ENCODE measurements at regions not wholly inside any gene's neighbourhood (a gene's known extent, or its start where the extent isn't known, plus 50 kb on each side); places are given as distances from the start of the nearest gene placed in this dataset.

DNA sequence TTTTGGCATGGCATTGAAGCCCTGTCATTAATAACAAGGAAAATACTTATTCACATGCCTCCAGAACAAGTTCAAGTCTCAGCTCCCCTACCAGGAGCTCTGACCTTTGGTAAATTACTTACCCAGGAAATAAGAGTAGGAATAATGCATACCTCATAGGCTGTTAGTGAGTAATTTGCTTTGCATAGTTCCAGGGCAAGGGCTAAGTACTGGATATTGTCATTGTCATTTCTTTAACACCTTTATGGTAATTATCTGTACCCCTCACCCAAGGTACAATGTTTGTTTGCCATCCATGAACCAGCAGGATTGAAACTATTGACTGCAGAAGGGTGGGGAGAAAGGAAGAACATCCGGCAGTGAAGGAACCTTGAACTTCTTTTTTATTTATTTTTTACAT, 148.5 kb downstream of the SOX2 start:
- H3K27me3 ChIP-seq (ENCODE audit: control insufficient read depth in 1 of 2, insufficient read depth in 2 of 2, low read length in 2 of 2) = no peaks in the 10 kb centered on the region
- no peak overlapping the region for H3K4me3 ChIP-seq (ENCODE audit: low read depth in 1 of 2, low read length in 2 of 2)
- H3K9ac ChIP-seq (ENCODE audit: low read length) = no peak overlapping the region
- no peaks in the 10 kb centered on the region for H3K4me1 ChIP-seq (ENCODE audit: insufficient read depth, low read length)
- H3K9me3 ChIP-seq (ENCODE audit: low read length) = no peaks in the 10 kb centered on the region
- no peak overlapping the region for H3K27ac ChIP-seq (ENCODE audit: low read depth, low read length)
- H3K36me3 ChIP-seq (ENCODE audit: insufficient read depth, low read length) = no peaks in the 10 kb centered on the region

DNA sequence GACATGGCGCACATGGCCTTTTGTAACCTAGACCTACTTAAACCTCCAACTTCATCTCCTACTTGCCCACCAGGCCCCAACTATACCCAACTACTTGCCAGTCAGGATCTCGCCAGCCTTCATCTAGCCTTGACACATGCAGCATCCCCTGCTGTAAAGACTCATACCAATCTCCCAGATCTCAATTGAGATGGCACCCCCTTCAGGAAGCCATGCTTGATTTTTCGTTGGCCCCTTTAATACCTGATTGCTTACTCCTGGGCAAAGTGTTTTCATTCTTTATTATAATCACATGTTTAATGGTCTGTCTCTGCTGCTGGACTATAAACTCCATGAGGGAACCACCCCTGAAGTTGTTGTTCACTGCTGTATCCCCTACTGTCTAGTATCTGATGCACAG, 150.8 kb downstream of the SOX2 start:
- Histone ChIP-seq H3K4me3 (ENCODE audit: low read depth in 1 of 2, low read length in 2 of 2) (no peak overlapping the region), H3K4me1 (ENCODE audit: insufficient read depth, low read length) (no peaks in the 10 kb centered on the region), H3K27ac (ENCODE audit: low read depth, low read length) (no peak overlapping the region), H3K36me3 (ENCODE audit: insufficient read depth, low read length) (no peaks in the 10 kb centered on the region), H3K9me3 (ENCODE audit: low read length) (no peaks in the 10 kb centered on the region), H3K9ac (ENCODE audit: low read length) (no peak overlapping the region), H3K27me3 (ENCODE audit: control insufficient read depth in 1 of 2, insufficient read depth in 2 of 2, low read length in 2 of 2) (no peaks in the 10 kb centered on the region)

DNA sequence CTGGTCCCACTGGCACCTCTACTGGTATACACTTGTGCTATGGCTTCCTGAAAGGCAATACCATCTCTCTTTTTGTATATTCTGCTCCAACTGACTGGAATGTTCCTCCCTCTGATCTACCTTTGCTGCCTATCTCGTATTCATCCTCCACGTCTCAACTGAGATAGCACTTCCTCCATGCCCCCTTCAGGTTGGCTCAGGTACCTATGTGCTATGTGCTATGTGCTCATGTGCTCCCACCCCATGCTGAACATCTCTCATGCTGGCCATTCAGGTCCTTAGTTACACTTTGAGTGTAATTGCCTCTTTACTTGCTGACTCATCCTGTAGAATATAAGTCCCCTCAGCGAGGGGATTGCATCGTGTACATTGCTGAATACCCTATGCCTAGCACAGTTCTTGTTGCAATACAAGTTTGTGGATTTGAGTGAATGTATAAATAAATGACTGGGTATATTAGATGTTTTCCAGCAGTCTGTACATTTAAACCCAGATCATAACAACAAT, 156.9 kb downstream of the SOX2 start:
- Histone ChIP-seq H3K4me1 (ENCODE audit: insufficient read depth, low read length) (no peaks in the 10 kb centered on the region), H3K27me3 (ENCODE audit: control insufficient read depth in 1 of 2, insufficient read depth in 2 of 2, low read length in 2 of 2) (no peaks in the 10 kb centered on the region), H3K4me3 (ENCODE audit: low read depth in 1 of 2, low read length in 2 of 2) (no peak overlapping the region), H3K9ac (ENCODE audit: low read length) (no peak overlapping the region), H3K36me3 (ENCODE audit: insufficient read depth, low read length) (no peaks in the 10 kb centered on the region), H3K9me3 (ENCODE audit: low read length) (no peaks in the 10 kb centered on the region), H3K27ac (ENCODE audit: low read depth, low read length) (no peak overlapping the region)

DNA sequence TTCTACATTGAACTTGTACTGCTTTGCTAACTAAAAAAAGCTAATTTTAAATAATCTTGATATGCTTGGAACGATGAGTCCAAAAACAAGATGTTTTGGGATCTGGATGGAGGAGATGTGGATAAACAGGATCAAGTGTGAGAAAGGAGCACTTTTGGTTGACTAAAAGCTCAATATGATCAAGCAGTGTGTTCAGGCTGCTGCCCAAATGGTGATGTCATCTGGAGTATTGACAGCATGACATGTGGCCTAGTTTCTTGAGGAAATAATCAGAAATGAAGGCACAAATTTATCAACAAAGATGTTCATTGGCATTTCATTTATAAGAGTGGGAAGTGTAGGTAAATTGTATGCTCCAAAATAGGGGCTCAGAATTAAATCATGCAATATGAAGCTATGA, 161.2 kb downstream of the SOX2 start:
- Histone ChIP-seq H3K4me3 (ENCODE audit: low read depth in 1 of 2, low read length in 2 of 2) (no peak overlapping the region), H3K27ac (ENCODE audit: low read depth, low read length) (no peak overlapping the region), H3K9ac (ENCODE audit: low read length) (no peak overlapping the region), H3K4me1 (ENCODE audit: insufficient read depth, low read length) (no peaks in the 10 kb centered on the region), H3K36me3 (ENCODE audit: insufficient read depth, low read length) (no peaks in the 10 kb centered on the region), H3K9me3 (ENCODE audit: low read length) (no peaks in the 10 kb centered on the region), H3K27me3 (ENCODE audit: control insufficient read depth in 1 of 2, insufficient read depth in 2 of 2, low read length in 2 of 2) (no peaks in the 10 kb centered on the region)

DNA sequence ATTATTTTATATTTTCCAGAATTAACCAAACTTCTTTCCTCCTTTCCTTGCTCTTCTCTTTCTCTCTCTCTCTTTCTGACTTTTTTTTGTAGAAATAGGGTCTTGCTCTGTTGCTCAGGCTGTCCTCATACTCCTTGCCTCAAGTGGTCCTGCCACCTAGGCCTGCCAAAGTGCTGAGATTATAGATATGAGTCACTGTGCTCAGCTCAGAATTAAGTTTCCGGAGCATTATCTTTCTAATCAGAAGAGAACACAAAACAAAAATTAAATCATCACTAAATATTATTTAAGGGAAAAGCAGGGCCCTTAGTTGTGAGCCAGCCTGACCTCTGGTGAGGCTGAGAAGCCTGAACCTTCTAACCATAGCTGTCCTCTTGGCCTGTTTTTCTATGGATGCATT, 168.2 kb downstream of the SOX2 start:
- no peaks in the 10 kb centered on the region for H3K4me1 ChIP-seq (ENCODE audit: insufficient read depth, low read length)
- no peak overlapping the region for H3K27ac ChIP-seq (ENCODE audit: low read depth, low read length)
- no peaks in the 10 kb centered on the region for H3K9me3 ChIP-seq (ENCODE audit: low read length)
- no peaks in the 10 kb centered on the region for H3K27me3 ChIP-seq (ENCODE audit: control insufficient read depth in 1 of 2, insufficient read depth in 2 of 2, low read length in 2 of 2)
- H3K4me3 ChIP-seq (ENCODE audit: low read depth in 1 of 2, low read length in 2 of 2) = no peak overlapping the region
- H3K36me3 ChIP-seq (ENCODE audit: insufficient read depth, low read length) = no peaks in the 10 kb centered on the region
- no peak overlapping the region for H3K9ac ChIP-seq (ENCODE audit: low read length)

DNA sequence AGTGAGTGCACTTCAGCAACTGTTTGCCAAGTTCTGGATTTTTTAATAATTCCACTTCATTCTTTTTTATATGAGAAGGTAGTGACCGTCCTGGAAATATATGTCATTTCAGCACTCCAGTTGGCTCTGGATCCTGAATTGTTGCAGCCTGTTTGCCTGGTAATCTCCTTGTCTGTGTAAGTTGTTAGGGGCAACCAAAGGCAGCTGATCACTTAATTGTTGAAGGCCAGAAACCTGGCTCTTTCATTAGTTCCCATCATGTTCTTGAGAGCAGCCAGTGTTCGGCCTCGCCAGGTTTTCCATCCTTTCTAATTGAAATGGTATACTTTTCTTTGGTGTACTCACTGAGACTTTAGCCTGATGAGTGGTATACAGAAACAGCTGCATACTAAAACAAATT, 168.6 kb downstream of the SOX2 start:
- Histone ChIP-seq H3K4me3 (ENCODE audit: low read depth in 1 of 2, low read length in 2 of 2) (no peak overlapping the region), H3K27ac (ENCODE audit: low read depth, low read length) (no peak overlapping the region), H3K27me3 (ENCODE audit: control insufficient read depth in 1 of 2, insufficient read depth in 2 of 2, low read length in 2 of 2) (no peaks in the 10 kb centered on the region), H3K36me3 (ENCODE audit: insufficient read depth, low read length) (no peaks in the 10 kb centered on the region), H3K4me1 (ENCODE audit: insufficient read depth, low read length) (no peaks in the 10 kb centered on the region), H3K9ac (ENCODE audit: low read length) (no peak overlapping the region), H3K9me3 (ENCODE audit: low read length) (no peaks in the 10 kb centered on the region)

DNA sequence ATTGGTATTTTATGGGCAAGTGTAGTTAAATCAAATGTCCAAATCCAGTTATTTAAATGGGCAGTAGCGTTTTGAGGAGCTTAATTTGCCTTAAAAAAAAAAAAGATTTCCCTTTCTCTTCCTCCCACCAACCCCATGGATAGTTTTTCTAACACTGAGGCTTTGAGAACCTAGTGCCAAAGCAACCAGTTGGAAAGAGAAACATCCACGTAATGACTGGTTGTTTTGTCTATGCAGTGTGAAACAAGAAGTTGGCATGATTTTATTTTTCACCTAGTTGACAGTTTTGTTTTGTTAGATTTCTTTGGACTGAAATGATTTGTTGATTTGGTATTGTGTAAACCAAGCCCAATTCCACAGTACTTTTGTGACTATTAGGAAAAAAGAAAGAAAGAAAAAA, 170.0 kb downstream of the SOX2 start:
- H3K4me1 ChIP-seq (ENCODE audit: insufficient read depth, low read length) = no peaks in the 10 kb centered on the region

DNA sequence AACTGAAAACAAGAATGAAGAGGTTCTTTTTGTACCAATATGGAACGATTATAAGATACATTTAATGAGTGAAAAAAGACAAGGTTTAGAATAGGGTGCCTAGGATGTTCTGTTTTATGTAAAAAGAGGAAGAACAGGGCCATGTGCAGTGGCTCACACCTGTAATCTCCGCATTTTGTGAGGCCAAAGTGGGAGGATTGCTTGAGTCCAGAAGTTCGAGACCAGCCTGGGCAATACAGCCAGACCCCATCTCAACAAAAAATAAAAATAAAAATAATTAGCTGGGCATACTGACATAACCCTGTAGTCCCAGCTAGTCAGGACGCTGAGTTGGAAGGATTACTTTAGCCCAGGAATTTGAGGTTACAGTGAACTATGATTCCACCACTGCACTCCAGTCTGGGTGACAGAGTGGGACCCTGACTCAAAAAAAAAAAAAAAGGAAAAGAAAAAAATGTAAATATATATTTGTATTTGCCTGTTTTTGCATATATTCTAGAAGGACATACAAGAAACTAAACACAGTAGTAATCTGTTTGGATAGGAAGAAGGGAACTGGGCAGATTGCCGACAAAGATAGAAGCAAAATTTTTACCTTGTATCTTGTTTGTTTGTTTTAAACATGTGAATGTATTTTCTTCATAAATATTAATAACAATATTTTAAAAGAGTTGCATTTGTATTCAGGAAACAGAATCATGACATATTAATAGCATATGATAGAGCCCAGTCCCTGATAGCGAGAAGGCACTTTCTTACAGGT, 174.3 kb downstream of the SOX2 start:
- H3K27me3 ChIP-seq (ENCODE audit: control insufficient read depth in 1 of 2, insufficient read depth in 2 of 2, low read length in 2 of 2) = no peaks in the 10 kb centered on the region
- no peaks in the 10 kb centered on the region for H3K9me3 ChIP-seq (ENCODE audit: low read length)
- H3K36me3 ChIP-seq (ENCODE audit: insufficient read depth, low read length) = no peaks in the 10 kb centered on the region
- no peak overlapping the region for H3K9ac ChIP-seq (ENCODE audit: low read length)
- no peaks in the 10 kb centered on the region for H3K4me1 ChIP-seq (ENCODE audit: insufficient read depth, low read length)
- no peak overlapping the region for H3K27ac ChIP-seq (ENCODE audit: low read depth, low read length)
- H3K4me3 ChIP-seq (ENCODE audit: low read depth in 1 of 2, low read length in 2 of 2) = no peak overlapping the region

More for the DNA sequence above, 170.0 kb downstream of the SOX2 start:
- Histone ChIP-seq H3K27ac (ENCODE audit: low read depth, low read length) (no peak overlapping the region), H3K4me3 (ENCODE audit: low read depth in 1 of 2, low read length in 2 of 2) (no peak overlapping the region), H3K36me3 (ENCODE audit: insufficient read depth, low read length) (no peaks in the 10 kb centered on the region), H3K9ac (ENCODE audit: low read length) (no peak overlapping the region), H3K27me3 (ENCODE audit: control insufficient read depth in 1 of 2, insufficient read depth in 2 of 2, low read length in 2 of 2) (no peaks in the 10 kb centered on the region), H3K9me3 (ENCODE audit: low read length) (no peaks in the 10 kb centered on the region)

DNA sequence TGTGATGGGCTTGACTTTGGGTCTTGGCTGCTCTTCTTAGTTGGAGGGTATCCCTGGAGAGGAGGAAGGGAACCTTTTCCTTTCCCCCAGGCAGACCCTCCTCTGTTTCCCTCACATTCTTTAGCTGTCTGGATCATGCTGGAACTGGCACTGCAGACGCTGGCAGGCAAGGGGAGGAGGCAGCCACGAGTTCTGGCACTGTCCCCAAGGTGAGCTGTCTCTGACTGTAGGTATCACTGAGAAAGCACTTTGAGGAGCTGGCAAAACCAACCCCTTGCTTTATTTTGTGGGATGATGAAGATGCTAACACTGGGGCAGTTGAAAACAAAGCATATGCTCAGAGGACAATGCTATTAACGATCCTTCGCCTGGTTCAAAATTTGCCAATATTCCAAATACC, 175.0 kb downstream of the SOX2 start:
- no peaks in the 10 kb centered on the region for H3K9me3 ChIP-seq (ENCODE audit: low read length)
- no peaks in the 10 kb centered on the region for H3K36me3 ChIP-seq (ENCODE audit: insufficient read depth, low read length)
- no peak overlapping the region for H3K9ac ChIP-seq (ENCODE audit: low read length)
- no peaks in the 10 kb centered on the region for H3K4me1 ChIP-seq (ENCODE audit: insufficient read depth, low read length)
- no peak overlapping the region for H3K27ac ChIP-seq (ENCODE audit: low read depth, low read length)
- H3K4me3 ChIP-seq (ENCODE audit: low read depth in 1 of 2, low read length in 2 of 2) = no peak overlapping the region
- no peaks in the 10 kb centered on the region for H3K27me3 ChIP-seq (ENCODE audit: control insufficient read depth in 1 of 2, insufficient read depth in 2 of 2, low read length in 2 of 2)

DNA sequence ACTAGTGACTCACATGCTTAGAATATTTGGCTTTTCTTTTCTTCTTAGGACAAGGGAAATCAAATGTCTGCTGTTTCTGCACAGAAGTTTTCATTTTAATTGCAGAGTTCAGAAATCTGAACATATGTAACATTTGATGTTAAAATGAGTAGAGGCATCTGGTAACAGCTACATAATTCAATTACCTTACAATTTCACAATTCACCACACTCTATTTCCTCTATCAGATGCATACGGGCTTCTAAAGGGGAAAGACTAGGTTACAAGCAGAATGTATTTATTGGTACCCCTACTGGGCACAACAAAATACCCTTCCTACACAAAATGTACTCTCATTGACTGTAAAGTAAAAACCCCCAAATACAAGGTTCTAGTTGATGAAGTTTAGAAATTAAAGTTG, 176.0 kb downstream of the SOX2 start:
- no peaks in the 10 kb centered on the region for H3K36me3 ChIP-seq (ENCODE audit: insufficient read depth, low read length)
- H3K9me3 ChIP-seq (ENCODE audit: low read length) = no peaks in the 10 kb centered on the region
- H3K9ac ChIP-seq (ENCODE audit: low read length) = no peak overlapping the region
- no peaks in the 10 kb centered on the region for H3K4me1 ChIP-seq (ENCODE audit: insufficient read depth, low read length)
- no peak overlapping the region for H3K27ac ChIP-seq (ENCODE audit: low read depth, low read length)
- no peaks in the 10 kb centered on the region for H3K27me3 ChIP-seq (ENCODE audit: control insufficient read depth in 1 of 2, insufficient read depth in 2 of 2, low read length in 2 of 2)
- H3K4me3 ChIP-seq (ENCODE audit: low read depth in 1 of 2, low read length in 2 of 2) = no peak overlapping the region

DNA sequence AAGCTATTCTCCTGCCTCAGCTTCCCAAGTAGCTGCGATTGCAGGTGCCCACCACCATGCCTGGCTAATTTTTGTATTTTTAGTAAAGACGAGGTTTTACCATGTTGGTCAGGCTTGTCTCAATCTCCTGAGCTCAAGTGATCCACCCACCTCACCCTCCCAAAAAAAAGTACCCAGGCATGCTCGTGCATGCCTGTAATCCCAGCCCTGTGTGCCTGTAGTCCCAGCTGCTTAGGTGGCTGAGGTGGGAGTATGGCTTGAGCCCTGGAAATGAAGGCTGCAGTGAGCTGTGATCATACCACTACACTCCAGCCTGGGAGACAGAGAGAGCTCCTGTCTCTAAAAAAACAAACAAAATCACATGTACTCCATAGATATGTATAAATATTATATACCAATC, 176.5 kb downstream of the SOX2 start:
- no peaks in the 10 kb centered on the region for H3K4me1 ChIP-seq (ENCODE audit: insufficient read depth, low read length)
- H3K9ac ChIP-seq (ENCODE audit: low read length) = no peak overlapping the region
- no peak overlapping the region for H3K4me3 ChIP-seq (ENCODE audit: low read depth in 1 of 2, low read length in 2 of 2)
- H3K36me3 ChIP-seq (ENCODE audit: insufficient read depth, low read length) = no peaks in the 10 kb centered on the region
- H3K27me3 ChIP-seq (ENCODE audit: control insufficient read depth in 1 of 2, insufficient read depth in 2 of 2, low read length in 2 of 2) = no peaks in the 10 kb centered on the region
- H3K27ac ChIP-seq (ENCODE audit: low read depth, low read length) = no peak overlapping the region
- H3K9me3 ChIP-seq (ENCODE audit: low read length) = no peaks in the 10 kb centered on the region

DNA sequence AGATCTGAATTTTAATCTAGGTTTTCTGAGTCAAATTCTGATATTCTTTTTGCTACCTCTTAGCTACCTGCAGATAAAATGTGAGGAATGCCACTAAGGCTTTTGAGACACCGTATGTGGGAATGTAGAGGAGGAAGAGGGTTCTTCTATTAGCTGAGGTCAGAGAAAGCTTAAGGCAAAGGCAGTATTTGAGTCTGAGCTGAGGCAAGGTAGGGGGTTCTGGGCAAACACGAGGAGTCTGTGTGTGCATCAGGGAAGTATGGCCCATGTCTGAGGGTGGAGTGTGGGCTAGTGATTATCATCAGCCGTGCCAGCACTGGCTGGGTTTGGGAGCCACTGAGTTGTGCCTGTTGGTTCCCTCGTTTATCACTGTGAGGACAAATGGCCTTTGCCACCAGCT, 181.1 kb downstream of the SOX2 start:
- Histone ChIP-seq H3K9ac (ENCODE audit: low read length) (no peak overlapping the region), H3K4me3 (ENCODE audit: low read depth in 1 of 2, low read length in 2 of 2) (no peak overlapping the region), H3K36me3 (ENCODE audit: insufficient read depth, low read length) (no peaks in the 10 kb centered on the region)

More for the DNA sequence above, 181.1 kb downstream of the SOX2 start:
- H3K27ac ChIP-seq (ENCODE audit: low read depth, low read length) = no peak overlapping the region
- H3K4me1 ChIP-seq (ENCODE audit: insufficient read depth, low read length) = no peaks in the 10 kb centered on the region
- H3K9me3 ChIP-seq (ENCODE audit: low read length) = no peaks in the 10 kb centered on the region
- no peaks in the 10 kb centered on the region for H3K27me3 ChIP-seq (ENCODE audit: control insufficient read depth in 1 of 2, insufficient read depth in 2 of 2, low read length in 2 of 2)
